ENCODE measurements at regions not wholly inside any gene's neighbourhood (a gene's known extent, or its start where the extent isn't known, plus 50 kb on each side); places are given as distances from the start of the nearest gene placed in this dataset.

DNA sequence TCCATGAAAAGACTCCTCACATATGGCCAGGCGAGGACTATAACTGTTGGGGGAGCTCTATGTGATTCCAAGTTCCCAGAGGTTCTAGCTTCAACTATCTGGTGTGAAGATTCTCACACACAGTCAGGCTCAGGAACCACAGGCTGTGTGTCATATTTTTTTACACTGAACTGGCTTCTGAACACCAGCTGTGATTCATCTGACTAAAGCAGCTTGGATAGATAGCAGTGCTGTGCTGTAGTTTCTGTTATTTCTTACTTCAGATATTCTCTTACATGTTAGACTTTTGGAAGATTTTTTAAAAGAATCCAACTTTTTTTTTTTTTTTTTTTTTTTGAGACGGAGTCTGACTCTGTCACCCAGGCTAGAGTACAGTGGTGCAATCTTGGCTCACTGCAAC lies 140.7 kb upstream of the MCHR2 start:
- DNase-seq (ENCODE audit: low spot score), result no peak

DNA sequence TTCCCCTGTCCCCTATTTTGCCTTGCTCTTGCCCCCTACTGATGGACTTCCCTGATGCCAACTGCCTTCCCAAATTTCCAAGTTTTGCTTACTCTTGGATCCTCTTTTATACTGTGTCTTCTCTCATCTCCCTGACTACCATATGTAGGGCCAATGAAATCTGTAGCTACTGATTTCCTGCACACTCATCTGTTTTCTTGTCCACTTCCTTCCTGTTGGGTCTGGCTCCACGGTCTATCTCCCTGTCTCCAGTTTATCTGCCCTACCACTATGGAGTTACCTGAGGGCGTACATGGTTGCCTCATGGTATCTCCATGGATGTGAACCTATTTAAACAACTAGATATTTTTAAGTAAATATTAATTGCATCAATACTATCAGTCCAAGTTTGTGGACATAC lies 140.3 kb upstream of the MCHR2 start:
- no peak for DNase-seq (ENCODE audit: low spot score)

DNA sequence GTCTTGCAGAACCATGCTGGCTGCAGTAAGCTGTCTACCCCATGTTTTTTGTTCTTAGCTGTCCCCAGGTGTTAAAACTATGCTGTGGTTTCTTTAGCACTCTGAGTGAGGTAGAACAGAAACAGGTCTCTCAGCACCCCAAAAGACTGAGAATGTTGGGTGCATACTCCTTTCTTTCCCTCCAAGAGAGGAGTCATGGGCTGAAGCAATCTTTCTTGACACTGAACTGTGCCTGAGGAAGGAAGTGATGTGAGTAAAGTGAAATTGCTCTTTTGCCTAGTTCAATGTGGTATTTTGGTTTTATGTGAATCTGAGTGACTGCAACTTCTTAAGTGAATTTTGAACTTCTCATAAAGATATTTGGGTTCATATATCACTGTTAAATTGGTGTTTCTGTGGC lies 138.0 kb upstream of the MCHR2 start:
- no peak for DNase-seq (ENCODE audit: low spot score)

- no peak for DNase-seq (ENCODE audit: low spot score)
These were observed 136.6 kb upstream of the MCHR2 start for GRCh38 chr6:100130630-100131029.

GRCh38 chr6:100126790-100127484 lies 132.9 kb upstream of the MCHR2 start:
- no peak for DNase-seq (ENCODE audit: low spot score)

DNA sequence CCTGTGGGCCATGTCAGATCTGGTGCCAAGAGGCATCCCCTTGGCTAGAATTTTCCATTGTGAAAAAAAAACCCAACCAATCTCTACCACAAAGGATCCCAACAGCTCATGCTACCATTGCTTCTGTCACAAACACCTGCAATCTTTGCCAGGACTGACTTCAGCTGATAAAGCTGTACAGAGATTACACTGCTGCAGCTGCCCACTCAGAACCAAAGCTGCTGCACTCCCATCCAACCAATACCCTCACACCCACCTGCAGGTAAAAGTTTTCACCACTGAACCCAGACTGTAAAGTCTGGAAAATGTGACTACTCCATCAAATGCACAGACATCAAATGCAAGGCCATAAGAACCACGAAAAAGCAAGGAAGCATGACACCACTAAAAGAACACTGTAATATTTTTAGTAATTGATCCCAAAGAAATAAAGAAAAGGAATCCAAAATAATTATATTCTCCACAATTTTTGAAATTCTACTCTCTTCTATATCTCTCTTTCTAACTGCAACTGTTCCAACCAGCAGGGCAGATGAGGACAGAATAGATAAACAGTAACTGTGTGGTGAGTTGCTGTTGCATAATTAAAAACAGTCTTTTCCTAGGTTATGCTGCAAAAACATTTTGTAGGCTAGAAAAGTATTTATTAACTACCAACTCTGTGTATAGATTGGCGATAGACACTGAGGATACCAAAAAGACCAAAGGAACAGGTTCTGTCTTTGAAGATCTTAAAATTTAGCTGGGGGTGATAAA lies 128.0 kb upstream of the MCHR2 start:
- no peak for DNase-seq (ENCODE audit: low spot score)

DNA sequence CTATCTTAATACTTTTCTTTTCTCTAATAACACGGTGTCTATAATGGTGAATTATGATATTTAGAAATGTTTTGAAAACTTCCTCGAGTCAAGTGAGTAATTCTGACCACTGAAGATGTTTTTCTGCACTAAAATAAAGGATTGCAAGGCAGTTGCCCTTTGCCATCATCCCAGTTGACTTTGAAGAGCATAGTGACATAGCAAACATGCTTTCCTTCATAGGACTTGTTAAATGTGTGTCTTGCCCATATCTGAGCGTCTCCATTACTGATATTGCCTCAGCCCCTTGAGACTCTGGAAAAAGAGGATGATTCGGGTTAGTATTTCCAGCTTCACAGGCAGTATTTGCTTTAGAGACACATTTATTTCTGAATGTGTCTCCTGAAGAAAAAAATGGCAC lies 125.2 kb upstream of the MCHR2 start:
- no peak for DNase-seq (ENCODE audit: low spot score)

- DNase-seq (ENCODE audit: low spot score), result no peak
These were observed 124.3 kb upstream of the MCHR2 start for GRCh38 chr6:100118301-100118700.

- DNase-seq (ENCODE audit: low spot score), result no peak
These were observed 123.7 kb upstream of the MCHR2 start for GRCh38 chr6:100117680-100118079.

- DNase-seq (ENCODE audit: low spot score), result peak; percentile 58
These were observed 122.6 kb upstream of the MCHR2 start for GRCh38 chr6:100116411-100117194.

DNA sequence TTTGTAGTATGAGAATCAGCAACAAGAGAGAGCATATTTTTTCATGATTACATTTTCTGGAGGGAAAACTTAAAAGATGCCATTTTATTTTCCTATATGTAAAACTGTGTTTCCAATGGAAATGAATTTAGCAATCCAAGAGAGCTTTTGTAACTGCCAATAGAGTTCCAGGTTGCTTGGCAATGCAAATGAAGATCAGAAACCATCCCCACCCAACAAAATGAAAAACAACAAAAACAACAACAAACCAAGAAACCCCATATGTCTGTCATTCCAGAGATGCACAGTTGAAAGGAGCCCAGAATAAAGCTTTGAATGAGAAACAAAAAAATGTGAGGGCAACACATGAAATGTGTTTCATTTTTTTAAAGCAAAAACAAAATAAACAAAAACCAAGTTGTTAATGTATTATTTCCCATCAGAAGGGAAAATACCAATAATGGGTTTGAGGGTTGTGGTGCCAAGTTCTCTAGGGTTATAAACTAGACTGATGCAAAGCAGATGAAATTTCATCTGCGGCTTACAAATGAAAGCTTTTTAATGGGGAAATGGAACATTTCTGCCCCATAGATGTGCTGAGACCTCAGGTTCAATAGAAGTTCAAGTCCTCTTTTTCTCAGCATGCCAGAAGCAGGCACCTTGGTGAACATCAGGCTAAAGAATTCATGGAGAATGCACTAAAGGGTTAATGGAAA lies 121.5 kb upstream of the MCHR2 start:
- no peak for DNase-seq (ENCODE audit: low spot score)

- DNase-seq (ENCODE audit: low spot score), result no peak
These were observed 119.0 kb upstream of the MCHR2 start for GRCh38 chr6:100112855-100113508.

DNA sequence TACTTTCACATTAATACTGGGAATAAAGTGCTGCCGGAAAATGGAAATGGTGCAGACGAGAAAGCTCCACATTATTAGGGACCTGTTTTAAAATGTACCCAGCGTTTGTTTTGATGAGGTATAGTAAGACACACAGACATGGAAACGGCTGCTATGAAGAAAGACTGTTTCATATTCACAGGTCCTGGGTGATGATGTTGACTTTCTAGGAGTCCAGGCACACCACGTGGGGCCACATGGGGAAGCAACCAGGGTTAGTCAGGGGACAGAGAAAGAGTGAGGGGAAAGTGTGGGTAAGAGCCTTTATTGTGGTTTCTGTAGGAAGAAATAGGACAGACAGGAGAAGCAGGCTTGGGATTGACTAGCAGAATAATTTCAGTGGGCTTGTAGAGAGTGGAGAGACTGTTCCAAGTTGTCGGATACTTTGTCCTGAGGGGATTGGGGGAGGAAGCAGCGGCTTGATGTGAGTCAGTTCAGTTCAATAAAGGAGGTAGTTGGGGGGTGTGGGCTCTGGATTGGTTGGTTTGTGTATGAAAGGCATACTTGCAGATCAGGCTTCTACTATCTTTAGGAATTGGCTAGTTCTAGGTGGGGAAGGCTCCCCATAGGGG lies 112.0 kb upstream of the MCHR2 start:
- DNase-seq (ENCODE audit: low spot score), result no peak

GRCh38 chr6:100105138-100105537 lies 111.1 kb upstream of the MCHR2 start:
- DNase-seq (ENCODE audit: low spot score), result no peak

DNA sequence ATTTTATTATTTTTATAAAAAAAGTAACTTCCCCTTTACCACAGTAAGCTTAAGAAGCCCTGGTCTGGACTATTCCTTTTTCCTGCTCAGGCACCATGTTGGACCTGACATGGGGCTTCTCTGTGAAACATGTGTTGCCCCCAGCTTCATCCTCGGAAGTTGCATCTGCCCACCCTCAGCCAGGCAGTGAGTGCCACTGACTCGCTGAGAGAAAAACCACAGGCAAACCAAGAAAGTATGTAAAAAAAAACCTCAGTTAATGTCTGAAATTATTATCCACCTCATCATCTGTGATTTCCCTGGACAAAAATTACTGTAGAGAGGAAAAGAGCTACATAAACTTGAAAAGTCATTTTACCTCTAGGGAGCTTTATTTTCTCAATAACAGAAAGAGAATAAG lies 109.9 kb upstream of the MCHR2 start:
- no peak for DNase-seq (ENCODE audit: low spot score)

DNA sequence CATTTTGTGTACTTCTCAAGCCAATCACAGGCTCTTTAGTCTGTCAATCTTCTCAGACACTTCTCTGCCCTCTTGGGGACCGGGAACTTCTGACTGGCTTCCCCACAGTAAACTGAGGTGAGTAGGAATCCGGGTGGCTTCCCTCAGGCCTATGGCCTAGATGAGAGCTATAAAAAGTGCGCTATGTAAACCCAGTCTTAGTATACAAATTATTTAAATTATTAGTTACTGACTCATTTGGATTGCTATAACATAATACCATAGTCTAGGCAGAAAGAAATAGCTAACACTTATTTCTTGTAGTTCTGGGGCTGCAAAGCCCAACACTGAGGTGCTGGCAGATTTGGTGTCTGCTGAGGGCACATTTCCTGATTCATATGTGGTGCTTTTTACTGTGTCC lies 109.2 kb upstream of the MCHR2 start:
- no peak for DNase-seq (ENCODE audit: low spot score)

GRCh38 chr6:100101644-100102043 lies 107.6 kb upstream of the MCHR2 start:
- no peak for DNase-seq (ENCODE audit: low spot score)

- no peak for DNase-seq (ENCODE audit: low spot score)
These were observed 106.8 kb upstream of the MCHR2 start for GRCh38 chr6:100100776-100101175.

GRCh38 chr6:100099189-100100074 lies 105.4 kb upstream of the MCHR2 start:
- no peak for DNase-seq (ENCODE audit: low spot score)

GRCh38 chr6:100096936-100097335 lies 102.9 kb upstream of the MCHR2 start:
- no peak for DNase-seq (ENCODE audit: low spot score)
